HFF-Myc (cell line): ENCODE measurements at regions not wholly inside any gene's neighbourhood (a gene's known extent, or its start where the extent isn't known, plus 50 kb on each side); places are given as distances from the start of the nearest gene placed in this dataset.
"Not testable (repeated sequence)": the region's sequence is repeated elsewhere in the genome, so short reads cannot be mapped to it uniquely, and the experiment has no call there.

Experiments
- DNase-seq: peaks from one replicate; pipeline ENCODE4 v3.0.0-alpha.2; 2011; ENCODE audit warnings: low read depth; ENCODE audit errors: extremely low read depth
- H3K4me3 ChIP-seq: replicated peaks from 2 replicates; pipeline ENCODE4 v1.5.1; 2011; ENCODE audit warnings: low read depth, mild to moderate bottlenecking, control low read depth, low read length
- TF ChIP-seq, protein P1 (sequence below): IDR thresholded peaks from 2 replicates; pipeline ENCODE4 v1.5.1; 2012; ENCODE audit warnings: mild to moderate bottlenecking, low read depth, low read length, control low read depth; ENCODE audit errors: missing control alignments

DNA sequence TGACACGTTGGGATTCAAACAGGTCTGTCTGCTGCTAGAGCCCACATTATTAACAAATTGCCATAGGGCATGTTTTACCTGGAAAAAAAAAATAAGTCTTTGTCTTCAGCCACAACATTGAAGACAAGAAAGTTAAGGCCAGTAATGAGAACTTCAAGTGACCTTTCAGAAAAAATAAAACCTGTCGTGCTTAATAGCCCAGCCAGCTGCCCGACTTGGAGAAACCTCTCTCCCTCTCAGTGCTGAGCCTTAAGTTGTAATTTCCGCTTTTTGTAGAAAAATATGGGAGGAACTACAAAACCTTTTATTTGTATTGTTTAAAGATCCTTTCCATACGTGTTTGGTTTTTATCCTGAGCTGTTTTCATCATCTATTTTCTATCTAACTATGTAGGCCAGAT lies 454.3 kb upstream of the SLITRK6 start:
- not testable (repeated sequence) for DNase-seq, H3K4me3 ChIP-seq

DNA sequence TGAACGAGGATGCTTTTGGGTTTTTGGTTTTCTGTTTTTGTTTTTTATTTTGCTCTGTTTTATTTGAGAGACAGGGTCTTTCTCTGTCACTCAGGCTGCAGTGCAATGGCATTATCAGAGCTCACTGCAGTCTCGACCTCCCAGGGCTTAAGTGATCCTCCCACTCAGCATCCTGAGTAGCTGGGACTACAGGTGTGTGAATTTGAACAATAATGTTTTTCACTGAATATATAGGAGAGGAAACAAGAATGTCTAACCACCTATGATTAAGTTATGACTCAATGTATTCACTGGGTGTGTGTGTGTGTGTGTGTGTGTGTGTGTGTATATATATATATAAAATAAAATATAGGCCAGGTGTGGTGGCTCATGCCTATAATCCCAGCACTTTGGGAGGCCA lies 456.6 kb upstream of the SLITRK6 start:
- not testable (repeated sequence) for DNase-seq, H3K4me3 ChIP-seq

DNA sequence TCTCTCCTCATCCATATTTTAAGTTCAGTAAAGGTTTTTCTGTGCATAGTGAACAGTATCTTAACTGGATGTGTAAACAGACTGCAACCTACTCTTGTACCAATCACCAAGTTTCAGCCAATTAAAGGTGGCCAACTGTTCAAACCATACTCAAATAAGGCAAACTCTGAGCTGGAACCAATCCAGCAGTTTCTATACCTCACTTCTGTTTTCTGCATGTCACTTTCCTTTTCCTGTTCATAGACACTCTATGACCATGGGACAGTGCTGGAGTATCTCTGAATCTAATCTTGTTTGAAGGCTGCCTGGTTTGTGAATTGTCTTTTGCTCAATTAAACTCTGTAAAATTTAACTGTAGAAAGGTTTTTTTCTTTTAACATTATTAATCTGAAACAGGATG lies 470.3 kb upstream of the SLITRK6 start:
- H3K4me3 ChIP-seq = no peak overlapping the region
- DNase-seq = no peak
- TF ChIP-seq, protein P1, sequence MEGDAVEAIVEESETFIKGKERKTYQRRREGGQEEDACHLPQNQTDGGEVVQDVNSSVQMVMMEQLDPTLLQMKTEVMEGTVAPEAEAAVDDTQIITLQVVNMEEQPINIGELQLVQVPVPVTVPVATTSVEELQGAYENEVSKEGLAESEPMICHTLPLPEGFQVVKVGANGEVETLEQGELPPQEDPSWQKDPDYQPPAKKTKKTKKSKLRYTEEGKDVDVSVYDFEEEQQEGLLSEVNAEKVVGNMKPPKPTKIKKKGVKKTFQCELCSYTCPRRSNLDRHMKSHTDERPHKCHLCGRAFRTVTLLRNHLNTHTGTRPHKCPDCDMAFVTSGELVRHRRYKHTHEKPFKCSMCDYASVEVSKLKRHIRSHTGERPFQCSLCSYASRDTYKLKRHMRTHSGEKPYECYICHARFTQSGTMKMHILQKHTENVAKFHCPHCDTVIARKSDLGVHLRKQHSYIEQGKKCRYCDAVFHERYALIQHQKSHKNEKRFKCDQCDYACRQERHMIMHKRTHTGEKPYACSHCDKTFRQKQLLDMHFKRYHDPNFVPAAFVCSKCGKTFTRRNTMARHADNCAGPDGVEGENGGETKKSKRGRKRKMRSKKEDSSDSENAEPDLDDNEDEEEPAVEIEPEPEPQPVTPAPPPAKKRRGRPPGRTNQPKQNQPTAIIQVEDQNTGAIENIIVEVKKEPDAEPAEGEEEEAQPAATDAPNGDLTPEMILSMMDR = no peak

DNA sequence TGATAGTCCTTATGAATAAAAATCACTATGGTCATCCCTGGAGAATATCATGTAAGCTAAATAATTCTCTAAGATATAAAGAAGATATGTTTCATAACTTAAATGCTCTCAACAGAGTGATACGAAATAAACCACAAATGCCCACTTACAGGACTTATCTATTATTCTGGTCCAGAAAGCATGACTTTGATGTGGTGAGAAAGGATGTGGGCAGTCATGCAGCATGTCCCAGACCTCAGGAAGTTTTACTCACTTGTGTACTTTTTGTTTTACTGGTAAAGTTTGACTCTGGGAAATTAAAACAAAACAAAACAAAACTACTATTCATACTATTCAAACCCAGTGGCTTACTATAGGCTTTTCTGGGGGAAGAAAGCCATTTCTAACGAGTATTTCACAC lies 483.2 kb upstream of the SLITRK6 start:
- DNase-seq = no peak
- TF ChIP-seq, protein P1 = no peak
- H3K4me3 ChIP-seq = no peak overlapping the region

DNA sequence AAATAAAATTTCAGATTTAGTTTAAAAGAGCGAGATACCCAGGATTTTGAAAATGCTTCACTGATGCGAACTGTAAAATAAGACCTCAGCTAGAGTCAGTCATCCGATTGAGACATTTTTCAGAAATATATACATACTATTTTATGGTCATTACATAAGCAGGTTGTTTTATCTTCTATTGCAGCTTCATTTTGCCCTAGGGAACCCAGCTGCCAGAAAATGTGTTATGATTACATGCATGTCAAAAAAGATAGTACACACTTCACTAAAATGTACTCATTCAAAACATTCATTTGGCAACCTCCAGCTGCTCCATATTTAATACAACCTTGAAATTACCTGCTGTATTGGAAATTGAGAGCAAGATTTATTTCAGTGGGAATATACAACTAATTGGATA lies 483.8 kb upstream of the SLITRK6 start:
- no peak for DNase-seq
- TF ChIP-seq, protein P1 = no peak
- H3K4me3 ChIP-seq = no peak overlapping the region

DNA sequence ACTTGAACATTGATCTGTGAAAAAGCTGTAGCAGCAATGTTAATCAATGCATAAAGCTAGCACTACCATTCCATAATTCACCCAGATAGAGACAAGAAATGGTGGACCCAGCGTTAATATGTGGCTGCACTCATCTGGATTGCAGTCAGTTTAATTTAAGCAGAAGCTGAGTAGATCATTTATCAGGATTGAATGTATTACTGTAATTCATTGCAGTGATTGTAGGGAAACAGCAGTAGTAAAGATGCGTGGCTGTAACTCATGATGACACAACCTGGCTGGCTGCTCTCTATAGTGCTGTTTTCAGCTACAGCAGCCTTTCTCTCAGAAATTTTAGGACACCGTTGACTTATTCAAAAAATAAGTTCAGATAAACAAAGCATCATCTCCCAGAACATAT lies 499.5 kb upstream of the SLITRK6 start:
- no peak for DNase-seq
- TF ChIP-seq, protein P1 = no peak
- no peak overlapping the region for H3K4me3 ChIP-seq

DNA sequence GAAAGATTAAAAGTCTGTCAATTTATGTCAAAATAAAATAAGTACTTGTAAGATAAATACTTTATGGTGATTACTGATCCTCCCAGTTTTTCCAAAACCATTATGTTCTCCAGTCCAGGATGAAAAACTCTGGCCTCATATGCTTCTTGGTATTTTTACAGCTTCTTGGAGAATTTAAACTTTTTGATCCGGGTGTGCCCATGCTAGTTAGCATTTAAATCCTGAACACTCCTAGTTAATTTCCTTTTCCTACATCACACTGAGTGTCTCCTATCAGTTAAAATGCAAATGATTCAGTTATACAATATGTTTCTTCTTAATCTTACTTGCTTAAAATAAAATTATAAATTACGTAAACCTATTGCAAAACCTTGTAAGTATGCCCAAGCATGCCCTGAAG lies 499.9 kb upstream of the SLITRK6 start:
- DNase-seq = no peak
- TF ChIP-seq, protein P1 = no peak
- H3K4me3 ChIP-seq = no peak overlapping the region

DNA sequence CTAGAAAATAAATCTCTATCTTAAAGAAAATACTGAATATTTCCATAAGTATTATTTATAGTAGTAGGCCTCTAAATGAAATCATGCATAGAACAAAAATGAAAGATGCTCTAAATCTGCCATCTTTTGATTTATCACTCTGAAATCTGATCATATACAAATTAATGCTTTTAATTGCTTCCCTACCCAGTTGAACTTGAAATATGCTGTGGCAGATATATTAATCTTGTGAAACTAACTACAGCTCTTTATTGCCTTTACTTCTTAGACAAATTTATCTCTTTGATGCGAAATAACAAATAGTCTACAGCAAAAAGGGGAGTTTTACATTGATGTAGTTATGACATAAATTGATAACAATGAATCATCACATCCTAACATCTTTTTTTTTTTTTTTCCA lies 510.7 kb upstream of the SLITRK6 start:
- H3K4me3 ChIP-seq = no peak overlapping the region
- no peak for DNase-seq
- TF ChIP-seq, protein P1 = no peak
